Left lung (tissue), 4 donors: ENCODE measurements at regions not wholly inside any gene's neighbourhood (a gene's known extent, or its start where the extent isn't known, plus 50 kb on each side); places are given as distances from the start of the nearest gene placed in this dataset.

Source experiments
- ATAC-seq: fragments of 200-7000 bp; cut with Tn5 transposase; one replicate; pipeline ENCODE4 v1.9.1; 2020; ENCODE audit warnings: moderate library complexity
- DNase-seq, 4 donors: peaks; one replicate each; pipeline ENCODE4 v3.0.0-alpha.2; 2013 to 2020
- H3K27ac ChIP-seq, 2 donors: fragments of 200-600 bp; sonication (generic) in 1 of 2; one replicate each; pipeline versions ENCODE4 v1.5.0 to v1.8.0; 2020 to 2021
- H3K27me3 ChIP-seq, 2 donors: fragments of 200-600 bp; sonication (generic) in 1 of 2; one replicate each; pipeline versions ENCODE4 v1.5.0 to v1.8.0; 2020 to 2021
- H3K36me3 ChIP-seq, 2 donors: fragments of 200-600 bp; sonication (generic) in 1 of 2; one replicate each; pipeline versions ENCODE4 v1.5.0 to v1.8.0; 2020 to 2021
- H3K4me1 ChIP-seq, 2 donors: fragments of 200-600 bp; one replicate each; pipeline ENCODE4 v1.8.0; 2021
- H3K4me3 ChIP-seq, 2 donors: fragments of 200-600 bp; sonication (generic) in 1 of 2; one replicate each; pipeline versions ENCODE4 v1.5.0 to v1.8.0; 2020 to 2021; ENCODE audit warnings: mild to moderate bottlenecking in 1 of 2
- H3K9me3 ChIP-seq, 2 donors: fragments of 200-600 bp; sonication (generic) in 1 of 2; one replicate each; pipeline versions ENCODE4 v1.5.0 to v1.8.0; 2020 to 2021
- intact Hi-C, 2 donors: fragments of 100-400 bp; cut with DNase I; formaldehyde crosslinking; loops; one replicate each; pipeline versions ENCODE4 v1.11.2 to v1.14.2; 2022
- TF ChIP-seq, protein P1 (sequence below), 2 donors: fragments of 200-600 bp; sonication (generic) in 1 of 2; IDR thresholded peaks; one replicate each; pipeline versions ENCODE4 v1.5.0 to v1.8.0; 2021; ENCODE audit warnings: antibody characterized with exemption in 2 of 2
- donor health status: DM: no; HTN: yes; CAD: no.
- donor health status: DM: no; HTN: no; CAD: no.

GRCh38 chr2:136045835-136046570 is 60.6 kb upstream of the DARS1 start:
- no peaks in the 10 kb centered on the region for H3K36me3 ChIP-seq
- no peak overlapping the region for H3K4me3 ChIP-seq
- H3K9me3 ChIP-seq = no peaks in the 10 kb centered on the region
- ATAC-seq = no peak
- no peaks in the 10 kb centered on the region for H3K4me1 ChIP-seq
- no peak overlapping the region for H3K27ac ChIP-seq
- TF ChIP-seq, protein P1, sequence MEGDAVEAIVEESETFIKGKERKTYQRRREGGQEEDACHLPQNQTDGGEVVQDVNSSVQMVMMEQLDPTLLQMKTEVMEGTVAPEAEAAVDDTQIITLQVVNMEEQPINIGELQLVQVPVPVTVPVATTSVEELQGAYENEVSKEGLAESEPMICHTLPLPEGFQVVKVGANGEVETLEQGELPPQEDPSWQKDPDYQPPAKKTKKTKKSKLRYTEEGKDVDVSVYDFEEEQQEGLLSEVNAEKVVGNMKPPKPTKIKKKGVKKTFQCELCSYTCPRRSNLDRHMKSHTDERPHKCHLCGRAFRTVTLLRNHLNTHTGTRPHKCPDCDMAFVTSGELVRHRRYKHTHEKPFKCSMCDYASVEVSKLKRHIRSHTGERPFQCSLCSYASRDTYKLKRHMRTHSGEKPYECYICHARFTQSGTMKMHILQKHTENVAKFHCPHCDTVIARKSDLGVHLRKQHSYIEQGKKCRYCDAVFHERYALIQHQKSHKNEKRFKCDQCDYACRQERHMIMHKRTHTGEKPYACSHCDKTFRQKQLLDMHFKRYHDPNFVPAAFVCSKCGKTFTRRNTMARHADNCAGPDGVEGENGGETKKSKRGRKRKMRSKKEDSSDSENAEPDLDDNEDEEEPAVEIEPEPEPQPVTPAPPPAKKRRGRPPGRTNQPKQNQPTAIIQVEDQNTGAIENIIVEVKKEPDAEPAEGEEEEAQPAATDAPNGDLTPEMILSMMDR (IDR thresholded peaks at IDR 0.05) = no peak
- DNase-seq = no peak
- no peaks in the 10 kb centered on the region for H3K27me3 ChIP-seq
- intact Hi-C loops = no loop called here

GRCh38 chr2:136045344-136045743 is 59.9 kb upstream of the DARS1 start:
- H3K9me3 ChIP-seq = no peaks in the 10 kb centered on the region
- H3K27ac ChIP-seq = no peak overlapping the region
- intact Hi-C loops = no loop called here
- no peaks in the 10 kb centered on the region for H3K4me1 ChIP-seq
- H3K36me3 ChIP-seq = no peaks in the 10 kb centered on the region
- no peak overlapping the region for H3K4me3 ChIP-seq
- ATAC-seq (no peak), DNase-seq (no peak)
- no peaks in the 10 kb centered on the region for H3K27me3 ChIP-seq
- TF ChIP-seq, protein P1 (IDR thresholded peaks at IDR 0.05) = no peak
